ENCODE measurements at regions not wholly inside any gene's neighbourhood (a gene's known extent, or its start where the extent isn't known, plus 50 kb on each side); places are given as distances from the start of the nearest gene placed in this dataset.

DNA sequence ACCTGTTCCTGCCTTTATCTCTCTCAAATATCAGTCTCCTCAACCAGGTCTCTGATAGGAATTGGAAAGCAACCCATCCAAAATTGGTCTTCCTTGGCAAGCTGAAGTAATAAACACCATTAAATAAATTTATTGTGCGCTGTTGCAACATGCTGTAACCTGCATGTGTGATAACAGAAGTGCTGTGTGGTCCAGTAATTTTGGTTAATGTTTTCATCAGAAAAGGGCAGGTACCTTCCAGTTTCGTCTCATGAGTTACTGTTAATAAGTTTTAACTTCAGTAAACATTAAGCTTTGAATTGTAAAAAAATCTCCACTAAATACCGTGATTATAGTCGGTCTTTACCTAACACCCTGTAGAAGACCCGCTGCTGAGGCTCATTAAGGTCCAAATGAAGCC lies 624.7 kb downstream of the TNS3 start:
- Histone ChIP-seq H3K36me3 (no peaks in the 10 kb centered on the region), H3K27me3 (no peaks in the 10 kb centered on the region), H3K4me3 (ENCODE audit: low read depth, low read length) (no peak overlapping the region), H3K4me1 (no peaks in the 10 kb centered on the region), H3K9me3 (no peaks in the 10 kb centered on the region)
- TF ChIP-seq, protein P1, sequence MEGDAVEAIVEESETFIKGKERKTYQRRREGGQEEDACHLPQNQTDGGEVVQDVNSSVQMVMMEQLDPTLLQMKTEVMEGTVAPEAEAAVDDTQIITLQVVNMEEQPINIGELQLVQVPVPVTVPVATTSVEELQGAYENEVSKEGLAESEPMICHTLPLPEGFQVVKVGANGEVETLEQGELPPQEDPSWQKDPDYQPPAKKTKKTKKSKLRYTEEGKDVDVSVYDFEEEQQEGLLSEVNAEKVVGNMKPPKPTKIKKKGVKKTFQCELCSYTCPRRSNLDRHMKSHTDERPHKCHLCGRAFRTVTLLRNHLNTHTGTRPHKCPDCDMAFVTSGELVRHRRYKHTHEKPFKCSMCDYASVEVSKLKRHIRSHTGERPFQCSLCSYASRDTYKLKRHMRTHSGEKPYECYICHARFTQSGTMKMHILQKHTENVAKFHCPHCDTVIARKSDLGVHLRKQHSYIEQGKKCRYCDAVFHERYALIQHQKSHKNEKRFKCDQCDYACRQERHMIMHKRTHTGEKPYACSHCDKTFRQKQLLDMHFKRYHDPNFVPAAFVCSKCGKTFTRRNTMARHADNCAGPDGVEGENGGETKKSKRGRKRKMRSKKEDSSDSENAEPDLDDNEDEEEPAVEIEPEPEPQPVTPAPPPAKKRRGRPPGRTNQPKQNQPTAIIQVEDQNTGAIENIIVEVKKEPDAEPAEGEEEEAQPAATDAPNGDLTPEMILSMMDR (IDR thresholded peaks at IDR 0.05; ENCODE audit: low read depth, low read length), result no peak
- no peak for DNase-seq

DNA sequence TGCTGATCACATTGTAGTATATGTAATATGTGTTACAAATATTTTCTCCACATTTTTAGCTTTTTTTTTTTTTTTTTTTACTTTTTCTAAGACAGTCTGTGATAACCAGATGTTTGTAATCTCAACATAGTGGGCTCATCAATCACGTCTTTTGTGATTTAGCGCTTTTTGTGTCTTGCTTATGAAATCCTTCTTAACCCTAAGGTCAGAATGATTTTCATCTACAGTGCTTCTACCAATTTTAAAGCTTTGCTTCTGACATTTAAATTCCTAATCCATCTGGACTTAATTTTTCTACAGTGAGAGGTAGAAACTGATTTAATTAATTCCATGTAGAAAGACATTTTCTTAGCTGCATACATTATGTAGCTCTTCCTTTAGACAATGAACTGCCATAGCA lies 626.4 kb downstream of the TNS3 start:
- no peaks in the 10 kb centered on the region for H3K36me3 ChIP-seq
- DNase-seq, result no peak
- TF ChIP-seq, protein P1 (IDR thresholded peaks at IDR 0.05; ENCODE audit: low read depth, low read length), result no peak
- no peak overlapping the region for H3K4me3 ChIP-seq (ENCODE audit: low read depth, low read length)
- H3K4me1 ChIP-seq, result no peaks in the 10 kb centered on the region
- H3K27me3 ChIP-seq, result no peaks in the 10 kb centered on the region
- H3K9me3 ChIP-seq, result no peaks in the 10 kb centered on the region

DNA sequence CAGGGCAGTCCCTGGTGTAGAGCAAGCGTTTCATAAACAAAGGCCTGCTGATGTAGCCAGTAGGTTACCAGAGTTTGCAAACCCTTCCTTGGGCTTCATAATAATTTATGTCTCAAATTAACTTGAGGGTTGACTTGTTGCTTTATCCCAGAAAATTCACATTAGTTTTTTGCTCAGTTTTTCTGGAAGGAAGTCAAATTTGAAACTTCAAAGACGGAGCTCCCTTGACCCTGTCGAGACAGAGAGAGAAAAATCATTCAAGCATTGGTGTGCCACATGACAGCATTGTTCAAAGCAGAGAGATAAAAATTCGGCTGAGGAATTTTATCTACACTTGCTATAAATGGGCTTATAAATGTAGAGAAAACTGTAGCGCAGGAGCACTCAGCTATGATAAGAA lies 627.7 kb downstream of the TNS3 start:
- no peak overlapping the region for H3K4me3 ChIP-seq (ENCODE audit: low read depth, low read length)
- TF ChIP-seq, protein P1 (IDR thresholded peaks at IDR 0.05; ENCODE audit: low read depth, low read length), result no peak
- H3K27me3 ChIP-seq, result no peaks in the 10 kb centered on the region
- no peak for DNase-seq
- no peaks in the 10 kb centered on the region for H3K9me3 ChIP-seq
- H3K36me3 ChIP-seq, result no peaks in the 10 kb centered on the region
- no peaks in the 10 kb centered on the region for H3K4me1 ChIP-seq

DNA sequence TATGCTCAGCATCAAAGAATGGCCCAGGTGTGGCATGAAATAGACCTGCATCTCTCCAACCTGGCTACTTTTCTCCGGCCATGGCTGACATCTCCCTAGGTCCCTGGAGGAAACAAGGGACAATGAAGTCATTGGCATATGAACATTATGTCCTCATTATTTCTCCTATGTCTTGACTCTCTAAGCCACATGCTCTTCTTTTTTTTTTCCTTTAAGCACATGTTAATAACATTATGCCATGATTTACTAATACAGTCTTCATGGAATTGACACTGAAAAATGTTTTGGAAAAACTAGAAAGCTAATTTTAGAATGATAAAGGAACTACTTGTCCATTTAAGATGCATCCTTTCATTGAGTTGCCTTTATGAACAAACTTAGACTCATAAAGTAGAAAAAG lies 628.9 kb downstream of the TNS3 start:
- DNase-seq, result no peak

DNA sequence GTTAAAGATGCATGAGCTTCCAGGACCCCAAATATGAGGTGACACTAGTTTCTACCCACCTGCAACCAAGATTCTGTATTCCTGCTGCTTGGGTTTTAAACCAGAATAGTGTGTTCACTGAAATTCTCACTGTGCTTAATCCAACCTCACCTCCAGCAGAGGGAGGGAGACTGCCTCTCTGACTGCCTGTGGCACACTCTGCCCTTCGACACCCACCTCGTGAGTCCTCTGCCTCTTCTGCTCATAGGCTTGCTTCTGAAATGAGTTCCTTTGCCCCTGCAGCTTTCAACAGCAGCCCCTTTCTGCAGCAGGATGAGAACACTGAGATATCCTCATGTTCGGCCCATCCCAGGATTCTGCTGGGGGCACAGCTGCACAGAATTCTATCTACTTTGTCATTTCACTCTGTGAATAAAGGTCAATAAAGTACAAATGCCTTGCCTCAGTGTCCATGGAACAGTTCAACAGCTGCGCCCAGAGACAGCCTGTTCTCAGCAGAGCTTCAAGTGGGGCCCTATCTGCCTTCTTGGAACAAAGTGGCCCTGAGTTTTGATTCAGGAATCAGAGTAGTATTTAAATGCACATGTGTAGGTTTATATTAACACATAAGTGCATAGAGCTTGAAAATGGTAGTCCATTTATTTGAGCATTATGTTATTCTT lies 632.5 kb downstream of the TNS3 start:
- no peak for DNase-seq

More for the DNA sequence above, 628.9 kb downstream of the TNS3 start:
- Histone ChIP-seq H3K27me3 (no peaks in the 10 kb centered on the region), H3K9me3 (no peaks in the 10 kb centered on the region), H3K36me3 (no peaks in the 10 kb centered on the region), H3K4me1 (no peaks in the 10 kb centered on the region), H3K4me3 (ENCODE audit: low read depth, low read length) (no peak overlapping the region)
- TF ChIP-seq, protein P1 (IDR thresholded peaks at IDR 0.05; ENCODE audit: low read depth, low read length), result no peak

DNA sequence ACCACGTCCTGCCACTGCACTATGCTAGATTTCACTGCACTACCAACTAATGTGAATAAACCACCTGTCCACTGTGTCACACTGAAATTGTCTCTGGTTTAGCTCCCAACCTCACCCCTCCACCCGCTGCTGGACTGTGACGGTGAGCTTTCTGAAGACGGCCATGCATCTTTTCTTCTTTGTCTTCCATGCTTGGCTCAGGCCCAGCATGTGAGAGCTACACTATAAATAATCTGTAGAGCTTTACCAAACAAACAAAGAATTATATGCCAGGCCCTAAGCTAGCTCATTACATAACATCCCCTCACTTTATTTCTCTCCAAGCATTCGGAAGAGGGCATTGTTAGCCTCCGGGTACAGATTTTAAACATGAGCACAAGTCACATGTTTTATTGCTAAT lies 633.2 kb downstream of the TNS3 start:
- TF ChIP-seq, protein P1 (IDR thresholded peaks at IDR 0.05; ENCODE audit: low read depth, low read length), result no peak
- DNase-seq, result no peak

More for the DNA sequence above, 632.5 kb downstream of the TNS3 start:
- no peak overlapping the region for H3K4me3 ChIP-seq (ENCODE audit: low read depth, low read length)
- H3K27me3 ChIP-seq, result no peaks in the 10 kb centered on the region
- TF ChIP-seq, protein P1 (IDR thresholded peaks at IDR 0.05; ENCODE audit: low read depth, low read length), result no peak
- no peaks in the 10 kb centered on the region for H3K4me1 ChIP-seq
- H3K36me3 ChIP-seq, result no peaks in the 10 kb centered on the region
- H3K9me3 ChIP-seq, result no peaks in the 10 kb centered on the region

More for the DNA sequence above, 633.2 kb downstream of the TNS3 start:
- Histone ChIP-seq H3K36me3 (no peaks in the 10 kb centered on the region), H3K4me1 (no peaks in the 10 kb centered on the region), H3K9me3 (no peaks in the 10 kb centered on the region), H3K4me3 (ENCODE audit: low read depth, low read length) (no peak overlapping the region), H3K27me3 (no peaks in the 10 kb centered on the region)

Measured in BE2C (cell line).